Activated CD4-positive, alpha-beta T cell treated with anti-CD3 and anti-CD28 coated beads for 48 hours (primary cell): ENCODE measurements at regions not wholly inside any gene's neighbourhood (a gene's known extent, or its start where the extent isn't known, plus 50 kb on each side); places are given as distances from the start of the nearest gene placed in this dataset.
"Not testable (repeated sequence)": the region's sequence is repeated elsewhere in the genome, so short reads cannot be mapped to it uniquely, and the experiment has no call there.

Source experiments
- DNase-seq: peaks from one replicate; pipeline ENCODE4 v3.0.0-alpha.2; 2020

DNA sequence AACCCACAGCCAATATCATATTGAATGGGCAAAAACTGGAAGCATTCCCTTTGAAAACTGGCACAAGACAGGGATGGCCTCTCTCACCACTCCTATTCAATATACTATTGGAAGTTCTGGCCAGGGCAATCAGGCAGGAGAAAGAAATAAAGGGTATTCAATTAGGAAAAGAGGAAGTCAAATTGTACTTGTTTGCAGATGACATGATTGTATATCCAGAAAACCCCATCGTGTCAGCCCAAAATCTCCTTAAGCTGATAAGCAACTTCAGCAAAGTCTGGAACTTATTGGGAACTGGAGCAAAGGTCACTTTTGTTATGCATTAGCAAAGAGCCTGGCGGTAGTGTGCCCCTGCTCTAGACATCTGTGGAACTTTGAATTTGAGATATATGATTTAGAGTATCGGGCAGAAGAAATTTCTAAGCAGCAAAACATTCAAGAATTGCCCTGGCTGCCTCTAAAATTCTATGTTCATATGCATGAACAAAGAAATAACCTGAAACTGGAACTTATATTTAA, 53.4 kb upstream of the PSMA1 start:
- not testable (repeated sequence) for DNase-seq

DNA sequence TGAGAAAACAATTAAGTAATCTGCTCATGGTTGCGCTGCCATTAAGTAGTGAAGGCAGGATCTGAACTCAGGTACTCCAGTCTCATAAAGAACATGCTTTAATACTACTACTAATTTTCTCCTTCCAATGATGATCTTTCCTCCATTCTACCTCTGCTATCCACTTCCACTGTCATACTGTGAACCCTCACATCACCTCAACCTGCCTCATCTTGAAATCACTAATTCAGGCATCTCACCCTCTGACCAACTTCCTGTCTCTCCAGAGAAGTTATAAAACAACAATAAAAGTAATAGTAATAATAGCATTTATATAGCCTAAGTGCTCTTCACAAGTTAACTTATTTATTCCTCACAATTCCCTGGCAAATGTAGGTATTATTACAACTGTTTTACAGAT, 57.1 kb upstream of the PSMA1 start:
- DNase-seq: no peak

DNA sequence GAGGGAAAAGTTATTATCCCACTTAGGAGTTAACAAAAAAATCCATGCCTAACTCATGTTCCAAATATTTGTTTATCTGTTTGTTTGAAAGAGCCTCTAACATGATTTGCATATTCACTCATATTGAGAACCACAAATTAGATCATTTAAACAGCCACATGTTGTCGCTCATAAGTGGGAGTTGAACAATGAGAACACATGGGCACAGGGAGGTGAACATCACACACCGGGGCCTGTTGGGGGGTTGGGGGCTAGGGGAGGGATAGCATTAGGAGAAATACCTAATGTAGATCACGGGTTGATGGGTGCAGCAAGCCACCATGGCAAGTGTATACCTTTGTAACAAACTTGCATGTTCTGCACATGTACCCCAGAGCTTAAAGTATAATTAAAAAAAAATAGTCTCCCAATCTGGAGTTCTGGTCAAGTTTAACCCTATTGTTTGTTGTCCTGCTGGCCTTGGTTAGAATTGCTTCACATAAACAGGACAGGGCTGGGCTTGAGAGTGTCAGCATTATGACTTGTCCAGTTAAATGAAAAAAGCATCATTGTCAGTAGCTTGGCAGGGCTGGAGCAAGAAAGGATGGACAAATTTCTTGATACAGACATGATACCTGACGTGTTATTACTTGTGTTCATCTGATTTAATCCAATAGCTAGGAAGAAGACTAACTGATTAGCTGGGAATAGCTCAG, 57.8 kb upstream of the PSMA1 start:
- DNase-seq: no peak

DNA sequence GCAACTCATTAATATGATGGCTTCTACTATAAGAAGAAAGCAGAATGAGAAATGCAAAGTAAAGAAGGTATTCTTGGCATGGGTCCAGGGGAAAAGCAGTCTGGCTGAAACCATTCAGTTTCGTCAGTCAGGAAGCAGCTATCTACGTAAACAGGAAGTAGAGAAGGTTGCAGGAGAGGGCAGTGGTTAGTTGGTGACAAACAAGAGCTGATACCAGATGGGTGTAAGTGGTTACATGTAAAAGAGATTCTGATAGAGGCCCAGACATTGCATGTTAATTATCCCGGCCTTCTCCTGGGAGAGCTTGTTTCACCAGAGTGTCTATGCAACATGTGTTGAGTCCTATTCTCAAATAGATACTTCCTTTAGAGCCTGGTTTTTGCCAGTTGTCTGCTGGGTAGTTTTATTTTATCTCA, 58.4 kb upstream of the PSMA1 start:
- peak; percentile 38 for DNase-seq

DNA sequence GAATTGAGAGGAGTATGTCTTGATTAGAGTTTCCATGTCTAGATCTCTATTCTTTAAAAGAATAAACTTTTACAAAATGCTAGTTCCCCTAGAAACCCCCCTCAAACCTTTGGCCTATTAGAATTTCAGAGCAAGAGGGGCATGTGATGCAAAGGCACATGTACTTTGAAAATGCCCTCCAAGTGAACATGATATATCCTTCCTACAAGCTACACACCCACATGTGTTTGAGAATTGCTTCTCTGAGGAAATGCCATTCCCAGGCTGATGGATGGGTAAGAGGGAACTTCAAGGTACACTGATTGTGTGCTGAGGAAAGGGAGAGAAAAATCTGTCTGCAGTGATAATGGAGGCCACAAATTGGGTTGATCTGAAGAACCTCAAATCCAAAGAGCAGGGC, 59.5 kb upstream of the PSMA1 start:
- DNase-seq: no peak

DNA sequence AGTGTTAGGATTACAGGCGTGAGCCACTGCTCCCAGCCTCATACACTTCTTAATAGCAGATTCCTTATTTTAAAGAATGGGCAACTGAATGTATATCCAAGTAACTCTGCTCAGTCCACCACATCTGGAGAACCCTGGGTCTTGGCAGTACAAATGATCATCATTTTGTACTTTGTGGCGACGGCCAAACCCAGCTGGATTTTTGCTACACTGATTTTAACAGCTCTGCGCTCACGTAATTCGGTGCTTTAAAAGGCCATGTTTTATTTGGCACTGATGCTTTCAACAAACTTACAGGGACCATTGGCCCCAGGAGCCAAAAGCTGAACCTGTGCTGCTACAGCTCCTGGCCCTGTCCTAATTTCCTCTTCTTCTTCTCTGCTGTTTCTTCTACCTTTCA, 60.8 kb upstream of the PDE3B start:
- DNase-seq: no peak

DNA sequence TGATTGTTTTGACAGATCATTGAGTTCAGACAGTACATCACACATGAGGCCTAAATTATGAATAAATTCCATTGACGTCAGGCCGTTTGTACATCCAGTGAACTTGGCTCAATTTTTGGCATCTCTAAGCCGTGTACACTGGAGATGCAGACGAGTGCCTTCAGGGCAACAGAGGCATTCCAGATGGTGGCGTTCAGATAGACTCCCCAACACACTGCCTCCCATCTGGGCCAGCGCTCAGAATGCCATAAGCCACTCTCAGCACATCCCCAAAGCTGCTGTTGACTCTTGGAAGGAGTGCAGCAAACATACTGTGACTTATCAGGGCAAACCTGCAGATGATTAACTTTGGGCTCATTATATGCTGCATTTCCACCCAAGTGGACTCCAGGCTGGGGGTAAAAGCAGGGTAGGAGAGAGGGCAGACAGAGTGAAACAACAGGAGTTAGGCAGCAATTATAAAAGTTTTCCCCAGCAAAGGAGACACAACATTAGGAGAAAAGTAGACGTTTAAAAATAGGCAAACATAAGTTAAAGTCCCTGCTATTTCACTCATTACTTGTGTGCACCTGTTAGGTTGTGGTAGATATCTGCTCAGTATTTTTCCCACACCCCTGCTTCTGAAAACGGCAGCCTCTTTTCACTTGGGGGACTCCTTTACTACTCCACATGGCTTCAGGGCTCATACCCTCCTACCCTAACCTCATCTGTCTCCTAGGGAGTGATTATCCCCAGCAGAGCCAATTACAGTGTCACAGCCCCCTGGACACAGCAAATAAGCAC, 60.2 kb upstream of the PDE3B start:
- DNase-seq: no peak

DNA sequence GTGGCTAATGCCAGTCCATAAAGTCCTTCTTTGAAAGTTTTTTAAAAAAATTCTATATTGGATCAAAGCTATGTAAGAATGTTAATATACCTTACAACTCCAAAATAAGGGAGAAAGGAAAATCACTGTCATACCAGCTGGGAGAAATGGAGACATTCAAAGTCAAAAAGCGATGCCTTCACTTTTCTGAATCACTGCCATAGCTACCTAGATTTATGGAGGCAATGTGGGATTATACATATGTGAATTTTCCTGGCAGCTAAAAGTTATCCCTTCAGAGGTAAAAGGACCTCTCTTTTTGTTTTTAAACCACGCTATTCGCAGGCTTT, 59.6 kb upstream of the PDE3B start:
- DNase-seq: no peak

DNA sequence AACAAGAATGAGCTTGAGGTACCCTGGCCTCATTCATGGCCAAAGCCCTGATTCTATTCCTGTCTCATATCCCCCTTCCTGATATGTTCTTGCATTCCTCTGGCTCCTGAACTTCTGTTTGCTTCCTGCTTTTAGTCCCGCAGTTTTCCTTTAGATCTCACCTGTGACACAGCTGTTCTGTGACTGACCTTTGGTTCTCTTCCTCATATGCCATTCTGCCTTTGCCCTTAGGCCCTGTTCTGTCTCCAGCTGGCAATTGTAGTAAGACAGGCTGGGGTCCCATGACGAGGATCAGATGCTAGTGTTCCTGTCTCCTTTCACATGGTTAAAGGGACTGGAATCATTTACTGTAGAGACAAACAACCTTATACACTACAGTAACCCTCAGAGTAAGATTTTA, 59.0 kb upstream of the PDE3B start:
- no peak for DNase-seq

DNA sequence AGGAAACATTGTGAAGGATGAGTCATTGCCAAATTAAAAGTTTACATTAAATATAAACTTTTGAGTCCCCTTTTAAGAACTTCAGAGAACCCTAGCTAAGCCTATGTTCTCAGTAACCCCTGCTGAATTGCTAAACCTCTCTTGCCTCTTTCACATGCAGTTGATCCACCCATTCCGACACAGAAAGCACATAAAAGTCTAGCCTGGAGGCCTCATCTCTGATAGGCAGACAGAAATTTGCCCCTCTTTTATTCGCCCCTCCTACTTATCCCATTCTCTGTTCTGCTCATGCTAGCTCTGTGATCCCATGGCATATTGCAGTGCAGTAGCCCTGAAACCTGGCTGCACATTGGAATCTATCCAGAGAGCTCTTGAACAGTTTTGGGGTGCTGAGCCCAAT, 58.2 kb upstream of the PDE3B start:
- DNase-seq: no peak

DNA sequence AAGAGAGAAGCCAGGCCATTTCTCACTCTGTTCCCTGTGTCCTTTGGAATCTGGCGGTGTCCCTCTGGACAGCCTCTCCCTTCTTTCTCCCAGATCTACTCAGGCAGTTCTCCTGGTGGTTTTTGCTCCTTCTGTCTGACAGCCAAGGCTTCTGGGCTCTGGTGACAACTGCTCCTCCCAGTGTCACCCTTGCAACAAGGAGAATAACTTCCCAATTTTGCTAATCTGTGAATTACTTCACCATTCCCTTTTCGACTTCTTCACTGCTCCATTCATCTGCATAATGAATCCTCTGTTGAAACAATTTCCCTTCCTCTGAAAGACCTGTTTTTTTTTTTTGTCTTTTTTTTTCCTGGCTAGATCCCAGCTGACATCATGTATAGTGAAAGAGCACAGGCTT, 56.3 kb upstream of the PDE3B start:
- DNase-seq: no peak

DNA sequence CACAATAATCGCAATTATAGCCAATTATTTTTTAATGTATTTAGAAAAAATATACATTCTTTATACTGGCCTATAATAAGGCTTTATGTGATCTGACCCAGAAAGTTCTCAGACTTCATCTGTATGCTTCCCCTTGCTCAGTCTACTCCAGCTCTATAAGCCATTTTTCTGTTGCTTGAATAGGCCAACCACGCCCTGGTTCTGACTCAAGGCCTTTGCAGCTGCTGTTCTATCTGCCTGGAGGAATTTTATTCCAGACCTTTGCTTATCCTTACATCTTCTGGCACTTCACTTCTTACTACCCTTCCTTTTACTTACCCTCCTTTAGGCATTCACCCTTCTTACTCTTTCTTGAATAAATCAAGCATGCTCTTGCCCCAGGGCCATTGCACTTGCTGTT, 54.9 kb upstream of the PDE3B start:
- DNase-seq: no peak

DNA sequence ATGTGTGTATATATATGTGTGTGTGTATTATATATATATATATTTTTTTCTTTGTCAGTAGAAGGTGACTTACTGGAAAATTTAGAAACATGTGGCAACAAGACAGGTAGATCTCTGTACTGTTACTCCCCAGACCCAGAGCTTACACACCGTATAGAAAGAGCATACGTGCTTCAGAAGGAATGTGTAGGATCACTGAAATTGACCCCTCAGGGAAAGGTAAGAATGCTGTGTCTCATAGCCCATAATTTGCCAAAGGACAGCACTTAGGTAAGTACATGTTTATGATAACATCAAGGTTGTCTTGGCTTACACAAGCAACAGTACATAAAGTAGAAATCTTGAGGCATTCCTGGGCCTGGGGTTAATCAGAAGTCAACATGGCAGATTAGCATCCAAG, 54.2 kb upstream of the PDE3B start:
- DNase-seq: no peak

DNA sequence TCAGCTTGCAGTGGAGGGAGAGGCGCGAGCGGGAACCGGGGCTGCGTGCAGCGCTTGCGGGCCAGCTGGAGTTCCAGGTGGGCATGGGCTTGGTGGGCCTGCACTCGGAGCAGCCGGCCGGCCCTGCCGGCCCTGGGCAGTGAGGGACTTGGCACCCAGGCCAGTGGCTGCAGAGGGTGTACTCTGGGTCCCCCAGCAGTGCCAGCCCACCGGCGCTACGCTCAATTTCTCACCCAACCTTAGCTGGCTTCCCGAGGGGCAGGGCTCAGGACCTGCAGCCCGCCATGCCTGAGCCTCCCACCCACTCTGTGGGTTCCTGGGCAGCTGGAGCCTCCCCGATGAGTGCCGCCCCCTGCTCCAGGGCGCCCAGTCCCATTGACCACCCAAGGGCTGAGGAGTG, 52.6 kb upstream of the PDE3B start:
- not testable (repeated sequence) for DNase-seq

DNA sequence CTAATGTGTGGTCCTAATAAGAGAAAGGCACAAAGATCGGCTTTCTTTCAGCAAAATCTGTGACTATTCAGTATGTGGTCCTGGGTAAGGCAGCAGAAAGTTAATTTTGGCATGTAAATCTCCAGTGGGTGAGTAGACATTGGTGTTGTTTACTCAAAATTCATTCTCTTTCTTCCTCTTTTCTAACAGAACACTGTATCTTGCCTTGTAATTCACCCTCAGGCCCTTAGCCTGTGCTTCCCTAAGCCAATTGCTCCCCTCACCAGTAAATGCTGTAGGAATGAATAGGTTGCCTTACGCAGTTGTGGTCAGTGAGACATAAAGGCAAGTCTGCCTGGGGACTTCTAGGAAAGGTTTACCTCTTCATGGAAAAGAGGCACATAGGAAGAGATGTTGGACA, 49.9 kb upstream of the PDE3B start:
- DNase-seq: no peak
